CD4-positive, alpha-beta T cell treated with Interleukin-12 subunit alpha and Interleukin-12 subunit beta, for 1 hour (primary cell): ENCODE measurements at regions not wholly inside any gene's neighbourhood (a gene's known extent, or its start where the extent isn't known, plus 50 kb on each side); places are given as distances from the start of the nearest gene placed in this dataset.
"Not testable (repeated sequence)": the region's sequence is repeated elsewhere in the genome, so short reads cannot be mapped to it uniquely, and the experiment has no call there.

Experiments used
- DNase-seq: peaks from one replicate; pipeline ENCODE4 v3.0.0-alpha.2; 2020

GRCh38 chr15:85196697-85197096 lies 183.7 kb upstream of the AKAP13 start:
- not testable (repeated sequence) for DNase-seq

DNA sequence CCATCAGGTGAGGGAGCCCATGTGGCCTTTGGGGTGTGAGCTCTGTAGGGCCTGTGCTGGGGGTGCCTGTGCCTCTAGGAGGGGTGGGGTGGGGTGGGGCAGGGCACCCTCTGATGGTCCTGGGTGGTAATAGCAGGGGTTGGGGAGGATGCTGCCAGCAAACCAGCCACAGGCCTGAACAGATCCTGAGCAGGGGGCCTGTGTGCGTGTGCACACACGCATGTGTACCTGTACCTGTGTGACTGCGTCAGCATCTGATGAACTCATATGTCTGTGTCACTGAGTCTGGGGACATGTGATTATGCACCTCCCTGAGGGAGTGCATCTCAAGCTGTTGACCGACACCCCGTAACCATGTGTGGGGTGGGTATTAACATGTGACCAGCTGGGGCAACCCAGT lies 182.8 kb upstream of the AKAP13 start:
- DNase-seq: not testable (repeated sequence)

DNA sequence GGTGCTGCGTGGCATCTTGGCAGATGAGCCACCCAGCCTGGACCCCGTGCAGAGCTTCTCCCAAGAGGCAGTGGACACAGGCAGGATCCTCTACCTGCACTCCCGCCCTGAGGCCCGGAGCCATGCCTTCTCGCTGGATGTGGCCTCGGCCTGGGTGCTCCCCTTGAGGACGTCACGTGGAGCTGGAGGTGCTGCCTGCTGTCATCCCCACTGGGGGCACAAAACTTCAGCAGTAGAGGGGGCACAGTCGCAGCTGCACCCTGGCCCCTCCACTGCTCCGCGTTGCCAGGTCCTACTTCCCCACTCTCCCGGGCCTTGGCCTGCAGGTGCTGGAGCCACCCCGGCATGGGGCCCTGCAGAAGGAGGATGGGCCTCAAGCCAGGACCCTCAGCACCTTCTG lies 182.0 kb upstream of the AKAP13 start:
- DNase-seq: not testable (repeated sequence)

- DNase-seq: not testable (repeated sequence)
Measured at GRCh38 chr15:85200215-85200614, 180.2 kb upstream of the AKAP13 start.

DNA sequence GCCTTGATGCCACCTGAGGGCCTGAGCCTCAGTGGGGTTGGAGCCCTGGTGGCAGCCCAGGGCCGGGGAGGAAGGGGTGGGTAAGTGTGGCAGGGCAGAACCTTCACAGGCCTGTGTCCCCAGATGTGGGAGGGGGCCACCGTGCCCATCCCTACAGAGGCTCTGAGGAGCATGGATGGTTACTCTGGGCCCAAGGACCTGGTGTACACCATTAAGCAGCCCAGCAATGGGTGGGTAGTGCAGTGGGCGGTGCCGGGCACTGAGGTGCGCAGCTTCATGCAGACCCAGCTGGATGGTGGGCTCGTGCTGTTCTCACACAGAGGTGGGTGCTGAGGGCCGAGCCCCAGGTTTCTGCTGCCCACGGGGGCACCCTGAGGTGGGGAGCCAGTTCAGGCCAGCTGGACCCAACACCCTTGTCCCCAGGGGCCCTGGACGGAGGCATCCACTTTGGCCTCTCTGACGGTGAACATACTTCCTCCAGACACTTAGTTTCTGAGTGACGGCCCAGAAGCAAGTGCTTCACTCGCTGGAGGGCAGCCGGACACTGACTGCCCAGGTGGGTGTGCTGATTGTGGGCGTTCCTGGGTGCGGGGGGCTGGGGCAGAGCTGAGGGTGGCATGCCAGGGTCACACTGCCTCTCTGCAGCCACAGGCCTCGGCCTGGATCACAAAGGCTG lies 179.1 kb upstream of the AKAP13 start:
- not testable (repeated sequence) for DNase-seq

- DNase-seq: not testable (repeated sequence)
Measured at GRCh38 chr15:85204481-85204880, 175.9 kb upstream of the AKAP13 start.

GRCh38 chr15:85233791-85234325 lies 146.5 kb upstream of the AKAP13 start:
- DNase-seq: not testable (repeated sequence)

- DNase-seq: peak; percentile 54
Measured at GRCh38 chr15:85234450-85235196, 145.8 kb upstream of the AKAP13 start.

DNA sequence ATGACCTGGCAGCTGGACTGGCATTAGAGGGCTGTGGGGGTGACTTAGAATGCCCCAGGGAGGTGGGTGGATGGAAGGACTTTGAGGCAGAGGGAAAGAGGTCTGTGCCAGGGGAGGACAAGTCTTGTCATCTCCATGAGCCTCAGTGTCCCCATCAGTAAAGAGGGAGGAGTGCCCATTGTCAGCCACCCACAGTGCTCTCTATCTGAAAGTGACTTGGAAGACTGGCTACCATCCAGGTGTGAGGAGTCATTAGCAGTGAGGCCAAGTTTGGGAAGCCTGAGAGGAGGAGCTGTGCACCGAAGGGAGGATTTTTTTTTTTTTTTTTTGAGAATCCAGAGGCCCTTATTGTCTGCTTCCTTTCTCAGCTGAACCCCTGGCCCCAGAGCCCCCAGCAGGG lies 136.3 kb upstream of the AKAP13 start:
- not testable (repeated sequence) for DNase-seq

GRCh38 chr15:85250938-85251542 lies 129.4 kb upstream of the AKAP13 start:
- DNase-seq: not testable (repeated sequence)

GRCh38 chr15:85253196-85253915 lies 127.0 kb upstream of the AKAP13 start:
- not testable (repeated sequence) for DNase-seq

GRCh38 chr15:85254961-85255360 lies 125.4 kb upstream of the AKAP13 start:
- not testable (repeated sequence) for DNase-seq

DNA sequence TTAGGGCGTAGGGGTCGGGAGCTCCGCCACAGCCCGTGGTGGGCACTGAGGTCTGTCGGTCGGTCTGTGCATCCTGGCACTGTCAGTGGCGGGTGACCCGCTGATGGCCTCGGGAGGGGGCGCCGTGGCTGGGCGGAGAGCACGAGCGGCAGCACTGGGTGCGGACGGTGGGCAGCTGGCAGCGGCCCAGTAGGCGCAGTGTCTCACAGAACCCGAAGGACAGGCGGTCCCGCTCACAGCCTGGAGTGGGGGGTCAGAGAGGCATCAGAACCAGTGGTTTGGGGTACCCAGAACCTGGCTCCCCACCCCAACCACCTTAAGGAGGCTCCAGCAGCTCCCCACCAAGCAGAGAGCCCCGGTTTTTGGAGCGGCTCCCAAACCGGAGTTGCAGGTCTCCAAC lies 124.9 kb upstream of the AKAP13 start:
- DNase-seq: not testable (repeated sequence)

GRCh38 chr15:85256009-85256997 lies 124.1 kb upstream of the AKAP13 start:
- DNase-seq: not testable (repeated sequence)

DNA sequence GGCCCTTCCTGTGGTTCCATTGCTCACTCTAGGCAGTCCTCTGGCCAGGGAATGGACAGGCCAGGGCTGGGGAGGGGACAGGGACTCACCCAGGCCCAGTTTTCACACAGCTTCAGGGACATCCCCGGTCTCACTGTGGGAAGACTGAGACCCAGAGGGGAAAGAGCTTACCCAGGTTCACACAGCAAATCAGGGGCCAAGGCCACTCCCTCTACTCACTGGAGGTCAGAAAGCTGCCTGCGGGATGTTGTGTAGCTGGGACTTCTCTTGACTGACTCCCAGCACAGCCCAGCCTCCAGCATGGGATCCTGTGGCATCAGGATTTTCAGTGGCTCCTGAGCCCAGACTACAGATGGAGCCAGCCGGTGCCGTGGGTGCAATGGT lies 122.3 kb upstream of the AKAP13 start:
- DNase-seq: not testable (repeated sequence)

DNA sequence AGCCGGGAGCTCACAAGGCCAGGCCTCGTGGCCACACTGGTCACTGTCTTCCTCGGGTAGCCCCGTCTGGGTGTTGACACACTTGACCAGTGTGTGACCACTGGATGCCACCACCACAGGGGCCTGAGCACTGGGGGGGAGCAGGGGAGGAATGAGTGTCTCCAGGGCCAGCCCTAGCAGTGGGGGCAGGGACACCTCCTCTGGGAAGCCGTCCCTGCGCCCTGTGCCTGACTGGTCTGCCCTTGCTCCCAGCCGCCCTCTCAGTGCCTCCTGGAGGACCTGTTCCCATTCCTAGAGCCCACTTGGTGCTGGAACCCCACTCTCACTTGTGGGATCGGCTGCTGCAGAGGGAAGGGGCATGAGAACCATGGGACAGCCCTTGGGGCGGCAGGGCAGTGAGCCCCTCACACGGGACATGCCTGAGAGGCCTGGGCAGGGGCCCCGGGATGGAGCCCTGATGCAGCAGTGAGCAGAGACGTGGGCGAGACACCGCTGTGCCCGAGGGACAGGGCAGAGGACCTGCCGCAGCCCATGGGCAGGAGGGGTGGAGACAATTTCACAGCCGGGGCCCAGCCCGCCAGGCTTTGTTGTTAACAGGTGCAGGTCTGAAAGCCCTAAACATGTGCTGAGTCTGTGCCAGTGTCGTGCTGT lies 121.7 kb upstream of the AKAP13 start:
- not testable (repeated sequence) for DNase-seq

DNA sequence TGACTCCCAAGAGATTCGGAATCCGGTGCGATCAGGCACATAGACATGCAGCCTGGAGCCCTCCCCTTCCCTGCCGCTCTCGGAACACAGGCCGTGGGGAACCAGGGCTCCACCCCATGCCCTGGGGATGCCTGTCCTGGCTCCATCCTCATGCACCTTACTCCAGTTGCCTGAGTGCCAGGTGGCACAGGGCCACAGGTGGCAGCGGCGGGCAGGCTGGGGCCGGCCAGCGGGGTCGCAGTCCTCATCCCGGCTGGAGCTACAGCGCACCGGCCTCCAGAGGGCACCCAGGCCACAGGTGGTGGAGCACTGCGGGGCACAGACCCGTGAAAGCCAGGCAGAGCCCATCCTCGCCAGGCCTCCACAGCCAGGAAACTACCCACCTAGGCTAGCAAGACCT lies 119.9 kb upstream of the AKAP13 start:
- DNase-seq: not testable (repeated sequence)

- not testable (repeated sequence) for DNase-seq
Measured at GRCh38 chr15:85262461-85263055, 117.8 kb upstream of the AKAP13 start.

DNA sequence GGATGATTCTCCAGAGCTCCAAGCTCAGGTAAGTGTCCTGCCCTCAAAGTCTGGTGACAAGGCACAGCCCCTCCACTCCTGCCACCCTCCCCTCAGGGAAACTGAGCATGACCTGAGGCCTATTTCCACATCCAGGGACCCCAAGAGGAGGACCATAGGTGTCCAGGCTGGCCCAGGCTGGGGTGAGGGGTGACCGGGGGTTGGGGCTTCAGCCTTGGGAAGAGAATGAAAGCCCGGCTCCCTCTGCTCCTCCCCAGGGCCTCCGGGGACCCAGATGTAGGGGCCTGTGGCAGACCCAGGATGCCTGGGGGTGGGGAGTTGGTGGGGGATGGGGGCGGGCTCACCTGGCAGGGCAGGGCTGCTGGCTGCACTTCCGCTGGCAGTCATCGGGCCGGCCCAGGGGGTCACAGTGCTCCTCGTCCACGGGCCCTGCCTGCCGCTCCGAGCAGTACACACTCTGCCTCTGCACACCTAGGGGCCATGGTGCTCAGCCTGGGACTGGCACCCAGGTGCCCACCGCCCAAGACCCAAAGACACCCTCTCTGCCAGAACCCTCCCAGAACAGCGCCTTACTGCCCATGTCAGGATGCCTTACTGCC lies 116.5 kb upstream of the AKAP13 start:
- DNase-seq: not testable (repeated sequence)

GRCh38 chr15:85264614-85265190 lies 115.7 kb upstream of the AKAP13 start:
- DNase-seq: not testable (repeated sequence)
